ENCODE measurements at regions not wholly inside any gene's neighbourhood (a gene's known extent, or its start where the extent isn't known, plus 50 kb on each side); places are given as distances from the start of the nearest gene placed in this dataset.

- no peak for DNase-seq
Measured at GRCh38 chr10:22765660-22766547, 51.5 kb upstream of the PIP4K2A start.

GRCh38 chr10:22764639-22765038, 50.3 kb upstream of the PIP4K2A start:
- no peak for DNase-seq

Data from right hindlimb (tissue), 1 donor.